HL-60 (cell line): ENCODE measurements at regions not wholly inside any gene's neighbourhood (a gene's known extent, or its start where the extent isn't known, plus 50 kb on each side); places are given as distances from the start of the nearest gene placed in this dataset.

Source experiments
- POLR2AphosphoS5 ChIP-seq: IDR thresholded peaks from 2 replicates; pipeline ENCODE4 v1.6.1; 2012; ENCODE audit warnings: low read depth
- TF ChIP-seq, protein P1 (sequence below): IDR thresholded peaks from one replicate; pipeline ENCODE4 v1.5.1; 2011; ENCODE audit warnings: low read length, control low read depth, inconsistent platforms; ENCODE audit not compliant: insufficient read depth

DNA sequence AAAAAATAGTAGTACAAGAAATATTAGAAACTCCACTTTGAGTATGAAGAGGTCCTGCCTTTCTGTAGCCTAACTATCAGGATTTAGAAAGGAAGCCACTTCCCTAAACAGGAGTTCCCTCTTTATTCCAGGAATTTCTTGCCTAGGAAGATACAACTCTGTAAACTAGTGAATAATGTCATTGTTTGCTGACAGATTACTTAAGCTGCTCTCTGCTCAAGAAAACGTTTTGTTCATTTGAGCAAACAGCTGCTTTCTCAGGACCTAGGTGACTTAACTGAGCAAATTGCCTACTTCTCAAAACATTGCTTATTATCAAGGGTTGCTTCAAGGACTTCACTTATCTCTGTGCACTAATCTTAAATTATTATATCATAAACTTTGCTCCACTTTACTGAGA, 1419.4 kb upstream of the SLC10A2 start:
- TF ChIP-seq POLR2AphosphoS5, result no peak
- TF ChIP-seq, protein P1, sequence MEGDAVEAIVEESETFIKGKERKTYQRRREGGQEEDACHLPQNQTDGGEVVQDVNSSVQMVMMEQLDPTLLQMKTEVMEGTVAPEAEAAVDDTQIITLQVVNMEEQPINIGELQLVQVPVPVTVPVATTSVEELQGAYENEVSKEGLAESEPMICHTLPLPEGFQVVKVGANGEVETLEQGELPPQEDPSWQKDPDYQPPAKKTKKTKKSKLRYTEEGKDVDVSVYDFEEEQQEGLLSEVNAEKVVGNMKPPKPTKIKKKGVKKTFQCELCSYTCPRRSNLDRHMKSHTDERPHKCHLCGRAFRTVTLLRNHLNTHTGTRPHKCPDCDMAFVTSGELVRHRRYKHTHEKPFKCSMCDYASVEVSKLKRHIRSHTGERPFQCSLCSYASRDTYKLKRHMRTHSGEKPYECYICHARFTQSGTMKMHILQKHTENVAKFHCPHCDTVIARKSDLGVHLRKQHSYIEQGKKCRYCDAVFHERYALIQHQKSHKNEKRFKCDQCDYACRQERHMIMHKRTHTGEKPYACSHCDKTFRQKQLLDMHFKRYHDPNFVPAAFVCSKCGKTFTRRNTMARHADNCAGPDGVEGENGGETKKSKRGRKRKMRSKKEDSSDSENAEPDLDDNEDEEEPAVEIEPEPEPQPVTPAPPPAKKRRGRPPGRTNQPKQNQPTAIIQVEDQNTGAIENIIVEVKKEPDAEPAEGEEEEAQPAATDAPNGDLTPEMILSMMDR, result no peak
